GM18519 (cell line): ENCODE measurements at regions not wholly inside any gene's neighbourhood (a gene's known extent, or its start where the extent isn't known, plus 50 kb on each side); places are given as distances from the start of the nearest gene placed in this dataset.
"Not testable (repeated sequence)": the region's sequence is repeated elsewhere in the genome, so short reads cannot be mapped to it uniquely, and the experiment has no call there.

Experiments
- ATAC-seq: cut with Tn5 transposase; IDR thresholded peaks from one replicate; pipeline ENCODE4 v1.9.1; 2021; ENCODE audit warnings: mild to moderate bottlenecking, moderate library complexity; ENCODE audit not compliant: unreplicated experiment, low FRiP score

GRCh38 chrY:19644889-19645638, 99.5 kb downstream of the KDM5D start:
- ATAC-seq, result no peak

- ATAC-seq, result no peak
Measured at GRCh38 chrY:19637651-19638347, 106.7 kb downstream of the KDM5D start.

GRCh38 chrY:19628926-19629325, 115.6 kb downstream of the KDM5D start:
- no peak for ATAC-seq

GRCh38 chrY:19622392-19622791, 122.1 kb downstream of the KDM5D start:
- ATAC-seq, result no peak

- no peak for ATAC-seq
Measured at GRCh38 chrY:19621756-19622155, 122.8 kb downstream of the KDM5D start.

DNA sequence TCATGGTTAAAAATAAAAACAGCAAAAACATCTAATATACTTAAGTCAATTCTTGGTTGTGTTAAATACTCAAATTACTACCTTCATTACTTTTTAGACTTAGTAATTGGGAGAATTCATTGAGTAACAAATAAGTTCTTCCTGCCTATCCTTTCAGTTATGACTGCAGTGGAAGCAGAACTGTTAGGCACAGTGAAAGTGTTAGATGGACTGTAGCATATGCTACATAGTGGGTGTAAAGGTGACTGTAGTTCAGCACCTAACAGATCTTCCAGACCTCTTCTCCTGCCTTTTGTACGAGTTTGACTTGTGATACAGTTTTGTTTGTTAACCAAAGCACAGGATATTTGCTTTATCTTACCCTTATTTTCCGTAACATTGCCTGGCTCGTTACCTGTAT, 143.4 kb downstream of the KDM5D start:
- no peak for ATAC-seq

DNA sequence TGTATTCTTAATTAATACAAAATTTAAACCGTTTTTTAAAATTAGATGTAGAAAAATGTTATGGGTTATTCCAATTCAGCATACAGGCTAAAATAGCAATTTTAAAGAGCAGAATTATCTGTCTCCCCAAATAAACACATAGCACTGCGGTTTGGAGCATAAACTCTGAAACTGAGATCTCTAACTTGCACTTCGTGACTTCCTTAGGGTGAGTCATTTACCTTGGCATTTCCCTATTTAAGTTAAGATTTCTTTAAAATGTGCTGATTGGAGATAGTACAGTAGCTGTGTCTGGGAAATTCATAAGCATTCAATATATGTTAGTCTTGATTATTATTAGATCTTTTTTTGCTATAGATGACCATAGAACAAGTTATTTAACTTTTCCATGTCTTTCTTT, 143.8 kb downstream of the KDM5D start:
- ATAC-seq, result no peak

DNA sequence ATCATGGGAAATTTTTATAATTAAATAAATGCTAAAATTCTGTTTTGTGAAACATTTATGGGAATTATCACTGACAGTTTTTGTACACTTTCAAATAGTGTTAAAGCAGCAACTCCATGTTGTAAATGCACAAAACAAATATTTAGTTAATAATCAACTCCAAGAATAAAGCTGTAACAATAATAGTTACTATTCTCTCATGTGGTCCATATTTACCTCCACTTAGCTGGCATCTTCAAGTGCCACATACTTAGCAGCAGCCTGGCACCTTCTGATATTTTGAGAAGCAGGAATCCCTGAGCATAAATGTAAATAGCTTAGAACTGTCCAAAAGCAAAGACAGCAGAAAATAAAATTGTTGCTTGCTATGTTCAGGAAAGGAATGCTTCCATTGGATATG, 154.3 kb downstream of the KDM5D start:
- ATAC-seq, result no peak

DNA sequence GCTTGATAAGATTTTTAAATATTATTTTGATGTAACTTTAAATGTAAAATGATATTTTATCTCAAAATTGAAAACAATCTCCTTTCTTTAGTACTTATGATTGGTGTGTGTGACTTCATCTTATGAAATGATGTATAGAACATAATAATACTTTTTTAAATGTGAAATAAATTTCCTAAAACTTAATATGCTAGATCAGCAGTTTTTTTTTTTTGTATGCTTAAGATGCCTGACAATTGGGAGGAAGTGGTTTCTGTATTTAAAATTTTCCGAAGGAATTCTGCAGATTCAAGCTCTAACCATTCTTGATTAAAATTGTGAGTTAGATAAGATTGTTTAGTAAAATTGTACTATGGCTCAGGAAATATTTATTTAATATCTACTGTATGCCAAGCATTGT, 154.9 kb downstream of the KDM5D start:
- no peak for ATAC-seq

- ATAC-seq, result no peak
Measured at GRCh38 chrY:19587311-19587710, 157.2 kb downstream of the KDM5D start.

DNA sequence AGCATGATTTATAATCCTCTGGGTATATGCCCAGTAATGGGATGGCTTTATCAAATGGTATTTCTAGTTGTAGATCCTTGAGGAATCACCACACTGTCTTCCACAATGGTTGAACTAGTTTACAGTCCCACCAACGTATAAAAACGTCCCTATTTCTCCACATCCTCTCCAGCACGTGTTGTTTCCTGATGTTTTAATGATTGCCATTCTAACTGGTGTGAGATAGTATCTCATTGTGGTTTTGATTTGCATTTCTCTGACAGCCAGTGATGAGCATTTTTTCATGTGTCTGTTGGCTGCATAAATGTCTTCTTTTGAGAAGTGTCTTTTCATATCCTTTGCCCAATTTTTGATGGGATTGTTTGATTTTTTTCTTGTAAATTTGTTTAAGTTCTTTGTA, 163.5 kb downstream of the KDM5D start:
- not testable (repeated sequence) for ATAC-seq

DNA sequence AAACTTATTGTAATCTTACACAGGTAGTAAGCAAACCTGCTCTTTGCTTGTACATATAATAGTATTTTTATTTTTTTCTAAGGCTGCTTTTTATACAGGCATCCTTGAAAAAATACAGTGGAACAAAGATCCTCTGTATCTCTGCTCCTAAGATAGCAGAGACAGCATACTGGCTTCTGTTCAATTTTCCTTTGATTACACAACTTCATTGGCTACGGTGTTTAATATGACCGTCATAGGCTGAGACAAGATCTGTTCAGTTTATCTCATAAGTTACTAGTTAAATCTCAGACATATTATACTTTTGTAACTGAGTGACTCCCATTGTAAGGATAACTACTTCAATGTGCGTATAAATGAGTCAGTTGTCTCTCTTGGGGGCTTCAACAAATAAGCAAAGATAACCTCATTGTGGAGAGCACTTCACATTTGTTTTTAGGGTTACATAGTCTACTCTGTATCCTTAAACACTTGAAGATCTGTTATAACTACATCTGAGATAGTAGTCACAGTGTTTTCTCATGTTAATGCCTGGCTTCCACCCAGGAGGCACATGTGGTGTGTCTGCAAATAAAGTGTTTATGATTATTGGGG, 166.1 kb downstream of the KDM5D start:
- no peak for ATAC-seq

DNA sequence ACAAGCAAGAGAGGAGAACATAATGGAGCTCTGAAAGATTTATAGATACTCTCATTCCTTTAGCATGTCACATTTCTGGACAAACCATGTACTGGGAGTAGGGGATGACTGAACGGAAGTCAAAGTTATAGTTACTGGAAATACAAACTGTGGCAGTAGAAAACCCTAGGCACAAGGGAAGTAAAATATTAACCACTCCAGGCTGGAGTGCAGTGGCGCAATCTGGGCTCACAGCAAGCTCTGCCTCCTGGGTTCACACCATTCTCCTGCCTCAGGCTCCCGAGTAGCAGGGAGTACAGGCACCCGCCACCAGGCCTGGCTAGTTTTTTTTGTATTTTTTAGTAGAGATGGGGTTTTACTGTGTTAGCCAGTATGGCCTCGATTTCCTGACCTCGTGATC, 167.3 kb downstream of the KDM5D start:
- ATAC-seq, result no peak

- peak; percentile 36 for ATAC-seq
Measured at GRCh38 chrY:19574939-19575338, 169.6 kb downstream of the KDM5D start.

GRCh38 chrY:19573646-19574045, 170.9 kb downstream of the KDM5D start:
- ATAC-seq, result no peak

DNA sequence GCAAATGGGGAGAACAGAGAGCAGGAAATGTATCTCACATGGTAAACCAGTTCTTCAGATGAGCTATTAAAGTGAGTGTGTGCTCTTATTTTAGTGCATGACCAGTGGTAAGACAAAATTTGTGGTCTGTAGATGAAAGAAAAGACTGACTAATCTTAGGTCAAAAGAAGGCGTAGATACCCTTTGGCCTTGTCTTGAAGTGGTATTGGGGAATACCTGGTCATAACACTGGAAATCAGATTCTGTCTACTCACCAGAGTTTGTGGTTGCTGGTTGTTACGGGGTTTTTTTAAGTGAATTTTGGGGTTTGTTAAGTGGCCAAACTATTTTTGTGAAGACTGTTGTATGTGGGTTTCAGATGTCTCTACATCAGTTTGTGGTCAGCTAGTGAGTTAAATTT, 173.5 kb downstream of the KDM5D start:
- peak; percentile 61 for ATAC-seq

DNA sequence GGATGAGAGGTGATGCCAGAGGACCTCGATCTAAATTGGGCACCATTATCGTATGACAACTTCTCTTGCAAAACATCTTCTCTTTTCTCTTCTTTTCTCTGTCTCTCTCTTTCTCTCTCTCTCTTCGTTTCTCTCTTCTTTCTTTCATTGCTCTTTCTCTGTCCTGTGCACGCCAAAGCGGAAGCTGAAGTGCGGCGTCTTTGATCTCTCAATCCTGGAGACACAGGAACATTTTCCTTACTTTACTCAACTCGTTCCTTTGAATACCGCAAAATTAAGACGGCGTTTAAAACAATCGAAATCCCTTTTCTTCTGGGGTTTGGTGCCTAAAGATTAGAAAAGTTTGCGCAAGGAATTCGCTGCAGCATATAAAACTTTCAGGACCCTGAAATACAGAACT, 176.6 kb downstream of the KDM5D start:
- ATAC-seq, result no peak

GRCh38 chrY:19567051-19567921, 177.2 kb downstream of the KDM5D start:
- ATAC-seq, result peak; percentile 48

GRCh38 chrY:19559161-19559560, 185.4 kb downstream of the KDM5D start:
- no peak for ATAC-seq

DNA sequence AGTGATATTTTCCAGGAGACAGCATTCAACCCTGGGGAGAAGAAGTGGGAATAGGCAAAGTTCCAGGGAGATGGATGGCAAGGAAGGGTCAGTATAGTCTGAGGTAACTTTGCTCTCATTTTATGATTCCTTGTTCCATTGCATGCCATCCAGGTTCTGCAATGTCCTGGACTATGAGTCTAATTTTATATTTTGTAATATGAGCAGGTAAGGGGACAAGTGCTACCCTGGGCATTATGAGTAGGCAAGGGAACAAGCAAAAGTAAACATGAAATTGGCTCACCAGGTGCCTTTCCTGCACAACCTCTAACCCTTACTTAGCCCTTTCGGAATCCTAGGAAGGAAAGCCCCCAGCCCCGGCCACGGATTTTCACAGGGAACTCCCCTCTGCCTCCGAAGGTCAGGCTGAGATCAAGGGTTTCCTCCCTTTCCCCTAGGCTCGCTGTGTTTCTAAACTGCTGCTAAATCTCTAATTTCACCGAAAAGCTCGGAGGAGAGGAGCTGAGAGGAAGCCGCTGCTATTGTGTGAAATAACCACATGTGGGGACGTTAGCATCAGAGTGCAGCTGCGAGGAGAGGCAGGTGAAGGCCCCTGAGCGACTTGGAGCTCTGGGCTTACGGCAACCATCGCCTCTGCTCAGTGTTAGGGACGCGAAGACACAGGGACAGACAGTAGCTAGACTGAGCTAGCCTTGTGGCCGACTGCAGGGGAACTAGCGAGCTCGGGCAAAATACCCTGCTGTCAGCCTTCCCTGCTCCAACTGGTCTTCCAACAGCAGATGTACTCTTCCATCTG, 194.7 kb downstream of the KDM5D start:
- ATAC-seq, result no peak
